C4-2B (cell line): ENCODE measurements at regions not wholly inside any gene's neighbourhood (a gene's known extent, or its start where the extent isn't known, plus 50 kb on each side); places are given as distances from the start of the nearest gene placed in this dataset.
A peak's percentile ranks its signal among the peaks of the same experiment; 100 is the strongest.

Experiments
- H3K27ac ChIP-seq: fragments of 450-650 bp; 2 replicates; pipeline ENCODE4 v1.5.1; 2017
- ZFX ChIP-seq: fragments of 450-650 bp; IDR thresholded peaks from 2 replicates; pipeline ENCODE4 v1.6.1; 2017
- TF ChIP-seq, protein P1 (sequence below): fragments of 450-650 bp; conservative IDR thresholded peaks from 2 replicates; pipeline ENCODE4 v1.5.1; 2017; ENCODE audit warnings: mild to moderate bottlenecking

DNA sequence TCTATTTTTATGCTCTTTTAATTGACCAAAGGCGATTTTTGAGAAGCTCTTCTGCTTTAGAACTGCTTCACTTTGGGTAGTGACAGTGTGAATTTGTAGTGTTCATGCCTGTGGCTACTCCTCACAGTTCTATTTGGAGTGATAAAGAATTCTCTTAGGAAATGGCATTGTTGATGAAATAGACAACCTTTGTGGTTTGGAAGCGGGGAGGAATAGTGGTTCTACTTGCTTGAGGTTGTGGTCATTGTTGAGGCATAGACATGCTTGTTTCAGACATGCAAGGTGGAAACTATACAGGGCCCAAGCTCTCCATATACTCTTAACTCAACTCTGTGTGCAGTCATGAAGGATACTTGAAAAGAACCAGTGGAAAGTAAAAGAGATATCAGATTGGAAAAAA, 481.1 kb upstream of the NEGR1 start:
- TF ChIP-seq ZFX: no peak
- TF ChIP-seq, protein P1, sequence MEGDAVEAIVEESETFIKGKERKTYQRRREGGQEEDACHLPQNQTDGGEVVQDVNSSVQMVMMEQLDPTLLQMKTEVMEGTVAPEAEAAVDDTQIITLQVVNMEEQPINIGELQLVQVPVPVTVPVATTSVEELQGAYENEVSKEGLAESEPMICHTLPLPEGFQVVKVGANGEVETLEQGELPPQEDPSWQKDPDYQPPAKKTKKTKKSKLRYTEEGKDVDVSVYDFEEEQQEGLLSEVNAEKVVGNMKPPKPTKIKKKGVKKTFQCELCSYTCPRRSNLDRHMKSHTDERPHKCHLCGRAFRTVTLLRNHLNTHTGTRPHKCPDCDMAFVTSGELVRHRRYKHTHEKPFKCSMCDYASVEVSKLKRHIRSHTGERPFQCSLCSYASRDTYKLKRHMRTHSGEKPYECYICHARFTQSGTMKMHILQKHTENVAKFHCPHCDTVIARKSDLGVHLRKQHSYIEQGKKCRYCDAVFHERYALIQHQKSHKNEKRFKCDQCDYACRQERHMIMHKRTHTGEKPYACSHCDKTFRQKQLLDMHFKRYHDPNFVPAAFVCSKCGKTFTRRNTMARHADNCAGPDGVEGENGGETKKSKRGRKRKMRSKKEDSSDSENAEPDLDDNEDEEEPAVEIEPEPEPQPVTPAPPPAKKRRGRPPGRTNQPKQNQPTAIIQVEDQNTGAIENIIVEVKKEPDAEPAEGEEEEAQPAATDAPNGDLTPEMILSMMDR: no peak
- no peak overlapping the region for H3K27ac ChIP-seq

DNA sequence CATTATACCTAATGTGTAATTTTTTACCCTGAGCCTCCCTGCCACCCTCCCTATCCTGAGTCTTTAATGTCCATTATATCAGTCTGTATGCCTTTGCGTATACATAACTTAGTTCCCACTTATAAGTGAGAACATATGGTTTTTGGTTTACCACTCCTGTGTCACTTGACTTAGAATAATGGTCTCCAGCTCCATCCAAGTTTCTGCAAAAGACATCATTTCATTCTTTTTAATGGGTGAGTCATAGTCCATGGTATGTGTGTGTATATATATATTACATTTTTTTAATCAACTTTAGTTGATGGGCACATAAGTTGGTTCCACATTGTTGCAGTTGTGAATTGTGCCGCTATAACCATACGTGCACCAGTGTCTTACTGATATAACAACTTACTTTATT, 477.1 kb upstream of the NEGR1 start:
- H3K27ac ChIP-seq: no peak overlapping the region
- no peak for TF ChIP-seq ZFX
- TF ChIP-seq, protein P1: no peak

DNA sequence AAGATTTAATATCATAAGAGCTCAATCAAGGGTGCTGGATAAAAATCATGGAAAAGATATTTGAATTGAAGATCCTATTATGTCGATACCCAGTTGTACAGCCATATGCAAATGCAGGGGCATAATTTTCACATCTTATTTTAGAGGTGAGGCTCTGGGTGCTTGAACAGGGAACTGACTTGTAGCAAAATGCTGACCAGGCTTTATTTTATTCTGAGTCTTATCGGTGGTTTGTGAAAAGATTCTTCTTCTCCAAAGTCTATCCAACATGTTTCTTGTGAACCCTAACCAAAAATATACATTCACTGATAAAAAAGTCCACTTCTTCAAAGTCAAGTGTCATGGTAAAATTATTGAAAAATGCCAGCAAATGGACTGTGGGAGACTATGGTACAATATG, 475.5 kb upstream of the NEGR1 start:
- H3K27ac ChIP-seq: no peak overlapping the region
- TF ChIP-seq, protein P1: no peak
- no peak for TF ChIP-seq ZFX

DNA sequence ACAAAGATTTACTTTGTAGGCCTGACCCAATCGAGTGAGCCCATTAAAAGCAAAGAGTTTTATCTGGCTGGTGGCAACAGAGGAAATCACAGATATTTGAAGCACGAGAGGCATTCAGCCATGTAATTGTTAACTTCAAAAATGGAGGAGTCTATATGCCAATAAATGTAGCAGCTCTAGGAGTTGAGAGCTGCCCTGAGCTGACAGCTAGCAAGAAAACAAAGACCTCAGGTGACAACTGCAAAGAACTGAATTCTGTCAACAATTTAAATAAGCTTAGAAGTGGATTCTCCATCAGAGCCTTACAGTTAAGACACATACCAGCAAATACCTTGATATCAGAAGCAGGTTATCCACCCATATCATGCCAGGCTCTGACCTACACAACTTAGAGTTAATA, 463.1 kb upstream of the NEGR1 start:
- no peak overlapping the region for H3K27ac ChIP-seq
- TF ChIP-seq, protein P1: no peak
- TF ChIP-seq ZFX: no peak

DNA sequence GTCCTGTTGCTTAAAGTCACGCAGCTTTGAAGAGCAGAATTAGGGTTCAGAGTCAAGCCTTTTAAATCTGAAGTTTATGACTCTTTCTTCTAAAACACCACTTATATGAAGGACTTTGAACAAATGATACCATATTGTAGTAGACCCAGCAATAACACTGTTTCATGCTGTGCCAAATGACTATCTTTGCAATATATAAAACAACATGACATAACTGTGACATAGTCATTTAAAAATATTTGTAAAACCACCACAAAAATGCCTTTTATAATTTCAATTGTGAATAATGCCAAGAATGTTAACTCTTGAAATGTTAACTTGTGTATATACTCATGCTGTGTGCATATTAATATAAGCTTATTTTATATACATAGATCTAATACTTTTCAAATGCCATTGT, 452.1 kb upstream of the NEGR1 start:
- TF ChIP-seq, protein P1: no peak
- no peak for TF ChIP-seq ZFX
- no peak overlapping the region for H3K27ac ChIP-seq

DNA sequence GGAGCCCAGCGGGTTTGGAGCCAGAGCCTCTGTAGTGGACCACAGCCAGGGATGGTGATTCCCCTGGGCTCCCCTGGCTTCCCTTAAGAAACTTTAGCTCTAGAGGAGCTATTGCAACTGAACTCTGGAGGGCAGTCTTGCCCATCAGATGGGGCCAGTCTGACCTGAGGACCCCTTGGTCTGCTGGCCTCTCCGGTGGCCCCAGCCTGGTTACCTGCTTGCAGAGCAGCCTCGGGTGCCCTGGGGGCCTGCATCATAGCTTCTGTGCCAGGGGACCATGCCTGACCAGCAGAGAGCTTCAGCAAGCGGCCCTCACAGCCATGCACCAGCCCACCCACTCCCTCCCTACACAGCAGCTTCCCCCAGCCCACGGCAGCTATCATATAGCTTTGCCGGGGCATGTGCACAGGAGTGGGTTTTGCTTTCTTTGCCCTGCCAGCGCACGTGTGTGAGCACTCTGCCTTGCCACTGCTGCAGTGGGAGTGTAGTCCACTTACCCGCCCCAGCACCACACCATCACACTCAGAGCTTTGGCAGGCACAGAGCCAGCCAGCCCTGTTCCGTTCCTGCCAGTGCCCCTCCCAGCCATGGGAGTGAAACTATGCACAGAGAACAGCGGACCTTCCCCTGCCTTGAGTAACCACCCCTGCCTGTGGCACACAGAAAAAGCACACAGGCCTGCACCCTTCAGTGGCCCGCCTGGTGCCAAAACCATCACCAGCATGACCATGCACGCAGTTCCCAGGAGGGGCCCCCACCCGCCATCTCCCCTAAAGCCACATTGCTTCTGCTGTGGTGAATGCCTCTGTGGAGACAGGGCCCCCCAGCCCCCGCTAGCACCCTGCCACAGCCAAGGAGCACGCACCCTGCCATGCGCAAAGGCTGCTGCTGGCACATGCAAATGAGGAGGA, 442.9 kb upstream of the NEGR1 start:
- TF ChIP-seq, protein P1: 0 out of 2 replicates have a peak, but pooled peaks have one; percentile 13
- no peak for TF ChIP-seq ZFX
- no peak overlapping the region for H3K27ac ChIP-seq

DNA sequence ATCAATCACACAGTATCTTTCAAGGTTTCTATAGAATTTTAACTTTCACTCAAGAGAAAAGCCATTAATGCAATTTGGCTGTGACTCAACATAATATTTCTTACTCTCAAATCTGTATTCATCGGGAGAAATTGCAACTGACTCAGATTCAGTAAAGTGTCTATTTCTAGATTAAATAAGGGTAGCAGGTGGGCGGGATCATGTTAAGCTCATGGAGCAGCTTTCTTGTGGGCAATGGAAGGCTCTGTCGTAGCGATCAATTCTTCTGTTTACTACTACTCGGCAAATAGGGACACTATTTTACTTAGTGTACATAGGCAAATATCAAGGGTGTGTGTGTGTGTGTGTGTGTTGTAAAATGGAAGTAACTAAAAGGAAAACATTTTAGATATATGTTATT, 423.6 kb upstream of the NEGR1 start:
- H3K27ac ChIP-seq: no peak overlapping the region
- no peak for TF ChIP-seq ZFX
- TF ChIP-seq, protein P1: no peak
